Ectodermal cell (in vitro differentiated cells): ENCODE measurements at regions not wholly inside any gene's neighbourhood (a gene's known extent, or its start where the extent isn't known, plus 50 kb on each side); places are given as distances from the start of the nearest gene placed in this dataset.

Experiments used
- H3K27ac ChIP-seq: 2 replicates; pipeline ENCODE4 v1.7.0; 2013; ENCODE audit warnings: mild to moderate bottlenecking, low read depth, low read length; ENCODE audit not compliant: insufficient read depth, poor library complexity, severe bottlenecking
- H3K27me3 ChIP-seq: 2 replicates; pipeline ENCODE4 v1.7.0; 2013; ENCODE audit warnings: mild to moderate bottlenecking, low read length; ENCODE audit not compliant: insufficient read depth, control insufficient read depth, poor library complexity, severe bottlenecking
- H3K36me3 ChIP-seq: one replicate; pipeline ENCODE4 v1.7.0; 2013; ENCODE audit warnings: low read length; ENCODE audit not compliant: control insufficient read depth, insufficient read depth
- H3K4me1 ChIP-seq: one replicate; pipeline ENCODE4 v1.7.0; 2013; ENCODE audit warnings: low read length; ENCODE audit not compliant: control insufficient read depth, insufficient read depth
- H3K4me3 ChIP-seq: 2 replicates; pipeline ENCODE4 v1.7.0; 2013; ENCODE audit warnings: low read depth, low read length, control low read depth; ENCODE audit not compliant: insufficient read depth
- H3K9me3 ChIP-seq: 2 replicates; pipeline ENCODE4 v1.7.0; 2013; ENCODE audit warnings: mild to moderate bottlenecking, low read length, moderate library complexity; ENCODE audit not compliant: control insufficient read depth
- WGBS, 2 experiments: methylation state at CpG; one replicate each; pipeline ENCODE4 v1.1.7; 2013; ENCODE audit warnings: missing lambda C conversion rate in 2 of 2; 5-methylcytosine and 5-hydroxymethylcytosine counted together

DNA sequence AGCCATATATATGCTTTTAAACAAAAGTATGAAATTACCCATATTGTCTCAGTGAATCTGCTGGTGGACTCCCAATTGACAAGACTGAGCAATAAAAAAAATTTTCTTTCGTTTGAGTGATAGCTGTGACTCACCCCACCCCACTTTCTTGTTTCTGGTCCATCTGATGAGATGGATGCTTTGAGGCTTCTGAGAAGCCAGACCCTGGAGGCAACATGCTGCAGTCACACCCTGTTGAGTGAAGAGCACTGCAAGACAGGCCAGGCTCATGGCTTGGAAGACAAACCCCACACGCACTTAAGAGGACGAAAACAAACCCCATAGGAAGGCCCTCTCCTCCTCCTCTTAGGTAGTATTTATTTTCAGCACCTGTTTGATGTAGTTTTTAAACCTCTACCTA is 276.0 kb upstream of the TTC14 start:
- H3K36me3 ChIP-seq: no peaks in the 10 kb centered on the region
- H3K9me3 ChIP-seq: no peaks in the 10 kb centered on the region
- no peak overlapping the region for H3K27ac ChIP-seq
- 94 to 100% methylated on average over 3 of the region's 3 CpGs for WGBS, 2 experiments
- no peaks in the 10 kb centered on the region for H3K4me1 ChIP-seq
- no peak overlapping the region for H3K4me3 ChIP-seq
- no peaks in the 10 kb centered on the region for H3K27me3 ChIP-seq

DNA sequence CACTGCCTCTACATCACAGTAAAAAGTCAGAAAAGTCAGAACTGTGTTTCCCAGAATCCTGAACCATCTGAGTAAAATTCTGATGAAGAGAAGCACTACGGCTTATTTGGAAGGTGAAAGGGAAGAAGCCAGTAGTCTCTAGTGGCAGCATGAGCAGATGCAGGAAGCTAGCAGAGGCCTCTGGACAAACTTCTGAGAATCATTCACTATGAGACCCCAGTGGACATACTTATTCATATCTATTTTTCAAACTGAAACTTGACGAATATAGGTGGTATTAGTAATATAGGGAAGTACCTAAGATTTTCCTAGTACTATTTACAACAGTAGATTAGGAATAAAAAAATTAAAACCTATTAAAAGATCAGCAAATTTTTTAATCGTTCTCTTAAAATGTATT is 272.8 kb upstream of the TTC14 start:
- Histone ChIP-seq H3K27me3 (no peaks in the 10 kb centered on the region), H3K4me1 (no peaks in the 10 kb centered on the region), H3K9me3 (no peaks in the 10 kb centered on the region), H3K36me3 (no peaks in the 10 kb centered on the region), H3K4me3 (no peak overlapping the region), H3K27ac (no peak overlapping the region)
- 89% methylated on average over 1 of the region's 3 CpGs for WGBS, 2 experiments

DNA sequence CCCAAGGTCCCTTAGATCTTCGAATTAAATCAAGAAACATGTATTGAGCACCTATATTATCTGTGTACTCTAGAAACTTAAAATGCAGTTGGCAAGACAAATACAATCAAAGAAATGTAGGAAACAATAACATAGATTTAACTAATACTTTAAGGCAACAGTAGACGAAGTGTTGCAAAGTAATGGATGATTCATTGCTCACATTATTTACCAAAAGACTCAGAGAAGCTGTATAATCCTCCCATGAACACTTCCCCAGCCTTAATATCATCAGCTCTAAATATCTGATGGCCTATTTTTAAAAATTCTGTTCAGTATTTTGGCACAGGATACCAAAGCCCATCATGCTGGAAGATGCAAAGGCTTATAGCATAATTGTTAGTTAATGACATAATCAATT is 272.1 kb upstream of the TTC14 start:
- H3K27ac ChIP-seq: no peak overlapping the region
- H3K27me3 ChIP-seq: no peaks in the 10 kb centered on the region
- no peaks in the 10 kb centered on the region for H3K4me1 ChIP-seq
- H3K4me3 ChIP-seq: no peak overlapping the region
- no peaks in the 10 kb centered on the region for H3K9me3 ChIP-seq
- no peaks in the 10 kb centered on the region for H3K36me3 ChIP-seq
- 100% methylated on average over 2 of the region's 2 CpGs for WGBS, 2 experiments

DNA sequence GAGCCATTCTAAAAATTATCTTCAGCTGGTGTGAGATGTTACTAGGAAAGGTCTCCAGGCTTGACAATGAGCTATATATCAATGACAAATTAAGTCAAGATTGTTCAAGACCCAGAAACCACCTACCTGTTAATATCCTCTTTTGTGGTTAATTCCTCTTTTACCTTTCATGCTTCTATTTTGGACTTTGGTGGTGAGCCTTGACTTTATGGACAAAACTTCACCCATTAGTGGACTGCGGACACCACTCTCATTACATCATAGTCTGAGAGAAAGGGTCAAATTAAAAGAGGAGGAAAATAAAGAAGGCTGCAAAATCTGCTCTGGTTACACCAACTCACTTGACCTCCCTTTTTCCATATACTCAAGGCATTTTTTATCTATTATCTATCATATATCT is 271.5 kb upstream of the TTC14 start:
- no peaks in the 10 kb centered on the region for H3K27me3 ChIP-seq
- no peaks in the 10 kb centered on the region for H3K4me1 ChIP-seq
- 88 to 100% methylated on average over 1 of the region's 1 CpG for WGBS, 2 experiments
- no peaks in the 10 kb centered on the region for H3K36me3 ChIP-seq
- no peak overlapping the region for H3K27ac ChIP-seq
- no peak overlapping the region for H3K4me3 ChIP-seq
- no peaks in the 10 kb centered on the region for H3K9me3 ChIP-seq

DNA sequence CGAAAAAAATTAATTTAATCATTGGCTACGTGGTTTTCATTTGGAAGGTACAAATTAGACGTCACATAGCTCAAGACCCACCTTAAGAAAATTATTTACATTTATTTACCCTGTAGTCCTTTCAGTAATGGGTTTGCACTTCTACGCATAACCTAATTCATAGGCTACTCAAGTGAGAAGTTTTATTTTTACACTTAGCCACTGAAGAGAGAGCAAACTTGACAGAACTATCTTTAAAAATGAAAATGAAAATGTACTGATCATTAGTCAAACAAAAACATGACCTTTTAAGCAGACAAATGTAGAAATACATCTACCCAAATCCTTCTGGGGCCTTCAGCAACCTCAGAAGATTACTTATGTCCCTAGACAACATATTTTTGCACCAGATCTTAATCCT is 269.4 kb upstream of the TTC14 start:
- no peak overlapping the region for H3K27ac ChIP-seq
- 94 to 98% methylated on average over 3 to 4 of the region's 4 CpGs for WGBS, 2 experiments
- no peaks in the 10 kb centered on the region for H3K27me3 ChIP-seq

DNA sequence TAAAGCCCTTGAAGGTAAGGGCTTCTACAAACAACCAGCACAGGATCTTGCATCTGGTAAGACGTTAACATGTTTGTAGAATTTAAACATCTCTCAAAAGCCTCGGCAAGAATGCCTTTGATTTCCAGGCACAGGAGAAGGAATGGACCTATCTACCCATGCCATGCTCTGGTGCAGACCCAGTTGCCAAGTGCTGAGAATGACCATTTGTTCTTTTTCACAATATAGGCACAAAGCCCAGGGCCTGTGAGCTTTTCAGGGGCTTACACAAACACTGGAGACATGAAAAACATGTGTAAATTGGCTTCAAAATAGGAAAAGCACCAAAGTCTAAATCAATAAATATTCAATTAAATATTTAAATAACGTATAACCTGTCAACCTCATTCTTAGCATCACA is 266.9 kb upstream of the TTC14 start:
- no peak overlapping the region for H3K4me3 ChIP-seq
- H3K9me3 ChIP-seq: no peaks in the 10 kb centered on the region
- WGBS, 2 experiments: 87 to 91% methylated on average over 3 of the region's 3 CpGs
- no peaks in the 10 kb centered on the region for H3K36me3 ChIP-seq
- no peak overlapping the region for H3K27ac ChIP-seq
- no peaks in the 10 kb centered on the region for H3K27me3 ChIP-seq
- no peaks in the 10 kb centered on the region for H3K4me1 ChIP-seq

More for the DNA sequence above, 269.4 kb upstream of the TTC14 start:
- H3K9me3 ChIP-seq: no peaks in the 10 kb centered on the region
- no peaks in the 10 kb centered on the region for H3K36me3 ChIP-seq
- no peak overlapping the region for H3K4me3 ChIP-seq
- no peaks in the 10 kb centered on the region for H3K4me1 ChIP-seq

DNA sequence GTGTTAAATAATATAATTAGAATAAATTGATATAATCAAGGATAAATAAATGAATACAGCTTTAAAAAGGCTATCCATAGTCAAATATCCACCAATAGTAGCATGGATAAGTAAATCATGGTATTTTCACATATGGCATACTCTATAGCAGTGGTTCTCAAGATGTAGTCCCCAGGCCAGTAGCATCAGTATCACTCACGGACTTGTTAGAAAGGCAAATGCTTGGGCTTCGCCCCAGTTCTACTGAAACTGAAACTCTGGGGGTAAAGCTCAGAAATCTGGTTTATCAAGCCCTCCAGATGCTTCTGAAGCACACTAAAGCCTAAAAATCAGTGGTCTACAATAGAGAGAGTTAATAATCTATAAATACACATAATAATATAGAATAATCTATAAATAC is 261.6 kb upstream of the TTC14 start:
- Histone ChIP-seq H3K27me3 (no peaks in the 10 kb centered on the region), H3K36me3 (no peaks in the 10 kb centered on the region), H3K9me3 (no peaks in the 10 kb centered on the region), H3K4me1 (no peaks in the 10 kb centered on the region), H3K4me3 (no peak overlapping the region), H3K27ac (no peak overlapping the region)
- WGBS, 2 experiments: 94% methylated on average over 2 of the region's 2 CpGs

DNA sequence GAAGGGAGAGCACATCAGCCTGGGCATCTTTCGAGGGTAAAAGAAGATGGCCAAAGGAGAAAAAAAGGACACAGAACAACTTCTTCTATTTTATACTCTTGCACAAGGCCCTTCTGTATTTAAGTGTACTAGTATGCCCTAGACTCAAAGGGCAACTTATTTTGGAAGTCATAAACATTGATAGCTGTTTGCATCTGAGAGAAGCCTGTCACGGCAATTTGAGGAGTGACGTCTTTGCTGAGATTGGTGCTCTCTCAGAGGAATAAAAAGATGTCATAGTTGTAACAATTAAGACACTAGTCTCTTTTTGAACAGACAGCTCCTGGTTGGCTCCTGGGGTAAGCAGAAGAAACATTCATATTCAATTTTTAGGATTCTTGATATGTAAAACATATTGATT is 260.4 kb upstream of the TTC14 start:
- Histone ChIP-seq H3K4me1 (no peaks in the 10 kb centered on the region), H3K36me3 (no peaks in the 10 kb centered on the region), H3K9me3 (no peaks in the 10 kb centered on the region), H3K27me3 (no peaks in the 10 kb centered on the region), H3K27ac (no peak overlapping the region), H3K4me3 (no peak overlapping the region)
- WGBS, 2 experiments: 93% methylated on average over 2 to 3 of the region's 3 CpGs

DNA sequence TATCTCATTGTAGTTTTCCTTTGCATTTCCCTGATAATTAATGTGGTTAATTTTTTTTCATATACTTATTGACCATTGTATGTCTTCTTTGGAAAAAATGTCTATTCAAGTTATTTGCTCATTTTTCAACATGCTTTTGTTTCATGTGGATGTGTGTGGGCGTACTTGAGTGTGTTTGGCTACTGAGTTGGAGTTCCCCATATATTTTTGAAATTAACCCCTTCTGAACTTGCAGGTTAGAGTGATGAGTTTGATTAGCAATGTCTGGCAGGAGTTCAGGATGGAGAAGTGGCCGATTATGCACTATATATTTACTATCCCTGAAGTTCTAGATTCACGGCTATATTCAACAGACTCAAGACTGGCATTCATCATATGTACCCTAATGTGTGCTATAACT is 250.4 kb upstream of the TTC14 start:
- H3K9me3 ChIP-seq: no peaks in the 10 kb centered on the region
- H3K4me1 ChIP-seq: no peaks in the 10 kb centered on the region
- no peak overlapping the region for H3K4me3 ChIP-seq
- H3K36me3 ChIP-seq: no peaks in the 10 kb centered on the region
- WGBS, 2 experiments: 85 to 100% methylated on average over 1 to 2 of the region's 3 CpGs
- no peaks in the 10 kb centered on the region for H3K27me3 ChIP-seq
- no peak overlapping the region for H3K27ac ChIP-seq

DNA sequence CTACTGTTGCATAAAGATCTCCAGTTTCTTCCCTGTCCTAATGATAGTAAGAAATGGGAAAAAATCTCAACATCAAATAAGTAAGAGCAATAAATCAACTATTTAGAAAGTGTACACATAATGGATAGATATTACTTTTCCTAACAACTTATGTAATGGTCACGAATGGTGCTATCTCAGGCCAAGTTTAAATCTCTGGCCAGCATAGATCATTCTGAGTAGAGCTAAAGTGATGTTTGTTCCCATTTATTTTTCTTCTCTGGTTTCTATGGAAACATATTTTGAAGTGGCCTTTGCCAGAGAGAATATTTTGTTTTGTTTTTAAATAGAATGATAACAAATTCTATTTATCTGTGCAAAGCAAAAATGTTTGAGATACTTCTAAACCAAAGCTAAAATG is 249.7 kb upstream of the TTC14 start:
- no peaks in the 10 kb centered on the region for H3K27me3 ChIP-seq
- no peaks in the 10 kb centered on the region for H3K4me1 ChIP-seq
- 93% methylated on average over 1 of the region's 1 CpG; no CpG with 5 or more reads in 1 of the 2 experiments for WGBS, 2 experiments
- no peak overlapping the region for H3K4me3 ChIP-seq
- H3K36me3 ChIP-seq: no peaks in the 10 kb centered on the region
- no peak overlapping the region for H3K27ac ChIP-seq
- H3K9me3 ChIP-seq: no peaks in the 10 kb centered on the region

DNA sequence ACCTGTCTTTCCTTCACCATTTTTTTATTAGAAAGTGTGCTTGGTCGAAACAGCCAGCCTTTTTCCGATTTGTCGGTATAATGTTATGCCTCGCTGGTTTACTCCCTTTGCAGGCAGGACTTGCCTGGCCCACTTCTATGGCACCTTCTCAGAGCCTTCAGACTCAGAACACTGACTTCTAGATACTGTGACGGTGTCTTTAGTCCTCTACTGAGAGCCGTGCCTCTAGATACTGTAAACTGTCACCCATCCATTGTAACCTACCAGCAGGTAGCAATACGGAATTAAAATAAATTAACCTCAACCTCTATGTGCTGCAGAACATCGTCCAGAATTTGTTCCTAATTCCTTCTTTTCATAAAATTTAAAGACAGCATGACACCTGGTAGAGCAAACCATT is 247.7 kb upstream of the TTC14 start:
- 86 to 88% methylated on average over 8 of the region's 8 CpGs for WGBS, 2 experiments

More for the DNA sequence above, 247.7 kb upstream of the TTC14 start:
- no peaks in the 10 kb centered on the region for H3K4me1 ChIP-seq
- no peaks in the 10 kb centered on the region for H3K36me3 ChIP-seq
- H3K9me3 ChIP-seq: no peaks in the 10 kb centered on the region
- H3K27me3 ChIP-seq: no peaks in the 10 kb centered on the region
- H3K4me3 ChIP-seq: no peak overlapping the region
- no peak overlapping the region for H3K27ac ChIP-seq
